Hepatic stellate cell (primary cell): ENCODE measurements at regions not wholly inside any gene's neighbourhood (a gene's known extent, or its start where the extent isn't known, plus 50 kb on each side); places are given as distances from the start of the nearest gene placed in this dataset.
"Not testable (repeated sequence)": the region's sequence is repeated elsewhere in the genome, so short reads cannot be mapped to it uniquely, and the experiment has no call there.

Source experiments
- DNase-seq: peaks from one replicate; pipeline ENCODE4 v3.0.0; 2011; ENCODE audit warnings: low spot score

DNA sequence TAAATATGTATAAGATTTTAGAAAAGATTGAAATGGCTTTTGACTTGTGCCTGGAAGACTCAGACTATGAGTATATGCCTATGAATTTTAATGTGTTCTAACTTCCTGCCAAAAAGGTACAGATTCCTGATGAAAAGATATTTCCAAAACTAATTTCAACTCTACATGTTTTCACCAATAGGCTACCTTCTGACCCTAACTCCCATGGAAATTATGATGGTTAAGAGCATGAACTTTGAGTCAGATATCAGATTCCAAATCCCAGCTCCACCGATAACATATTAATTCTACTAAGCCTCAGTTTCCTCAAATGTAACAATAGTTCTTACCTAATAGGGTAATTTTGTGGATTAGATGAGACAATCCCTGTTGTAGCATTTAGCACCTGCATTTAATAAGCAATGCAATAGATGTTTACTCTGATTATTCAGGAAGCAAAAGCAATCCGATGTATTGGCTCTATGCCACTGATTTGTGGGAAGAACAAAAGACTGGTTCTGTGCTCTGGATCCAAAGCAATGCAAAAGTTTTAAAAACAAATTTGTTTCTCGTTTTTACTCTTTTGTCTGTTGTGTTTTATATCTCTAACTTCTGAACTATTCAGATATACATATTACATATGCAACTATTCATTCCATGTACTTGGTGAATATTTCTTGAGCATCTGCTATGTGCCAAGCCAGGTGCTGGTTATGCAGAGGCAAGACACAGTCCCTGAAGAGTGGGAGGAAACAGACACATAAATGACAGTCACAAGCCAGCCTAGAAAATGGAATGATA, 115.4 kb downstream of the GATA6 start:
- no peak for DNase-seq

DNA sequence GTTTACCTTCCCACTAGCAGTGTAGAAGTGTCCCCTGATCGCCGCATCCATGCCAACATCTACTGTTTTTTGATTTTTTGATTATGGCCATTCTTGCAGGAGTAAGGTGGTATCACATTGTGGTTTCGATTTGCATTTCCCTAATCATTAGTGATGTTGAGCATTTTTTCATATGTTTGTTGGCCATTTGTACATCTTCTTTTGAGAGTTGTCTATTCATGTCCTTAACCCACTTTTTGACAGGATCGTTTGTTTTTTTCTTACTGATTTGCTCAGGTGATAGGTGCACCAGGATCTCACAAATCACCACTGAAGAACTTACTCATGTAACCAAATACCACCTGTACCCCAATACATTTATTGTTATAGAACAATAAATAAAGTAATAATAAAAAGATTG, 114.5 kb downstream of the GATA6 start:
- not testable (repeated sequence) for DNase-seq

DNA sequence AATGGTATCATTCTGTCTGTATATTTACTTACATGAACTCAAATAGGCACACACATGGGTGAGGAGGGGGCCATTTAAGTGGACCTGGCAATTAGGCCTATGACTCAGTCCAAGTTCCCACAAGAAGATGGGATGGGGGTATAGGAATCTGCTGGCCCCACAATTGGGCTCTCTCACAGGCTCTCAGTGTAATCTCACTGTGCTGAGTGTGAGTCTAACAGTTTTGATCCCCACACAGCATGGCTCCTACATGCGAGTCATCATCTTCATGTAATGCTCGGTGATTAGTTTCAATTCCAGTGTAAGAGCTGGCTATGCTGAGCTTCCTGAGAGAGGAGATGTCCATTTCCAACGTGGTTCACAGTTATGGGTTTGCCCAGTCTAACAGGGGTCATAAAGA, 114.0 kb downstream of the GATA6 start:
- no peak for DNase-seq

DNA sequence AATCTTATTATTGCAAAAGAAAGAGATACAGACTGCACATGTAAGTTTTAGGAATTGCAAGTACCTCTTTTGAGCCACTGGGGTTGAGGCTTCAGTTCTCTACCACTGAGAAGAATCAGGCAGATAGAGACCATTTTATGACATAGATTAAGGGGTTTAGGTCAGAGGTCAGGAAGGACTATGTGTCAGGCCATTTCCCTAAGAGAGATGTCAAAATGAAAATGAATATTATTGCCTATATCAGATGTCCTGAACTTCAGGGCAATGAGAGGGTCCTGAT, 113.7 kb downstream of the GATA6 start:
- DNase-seq = peak; percentile 26

DNA sequence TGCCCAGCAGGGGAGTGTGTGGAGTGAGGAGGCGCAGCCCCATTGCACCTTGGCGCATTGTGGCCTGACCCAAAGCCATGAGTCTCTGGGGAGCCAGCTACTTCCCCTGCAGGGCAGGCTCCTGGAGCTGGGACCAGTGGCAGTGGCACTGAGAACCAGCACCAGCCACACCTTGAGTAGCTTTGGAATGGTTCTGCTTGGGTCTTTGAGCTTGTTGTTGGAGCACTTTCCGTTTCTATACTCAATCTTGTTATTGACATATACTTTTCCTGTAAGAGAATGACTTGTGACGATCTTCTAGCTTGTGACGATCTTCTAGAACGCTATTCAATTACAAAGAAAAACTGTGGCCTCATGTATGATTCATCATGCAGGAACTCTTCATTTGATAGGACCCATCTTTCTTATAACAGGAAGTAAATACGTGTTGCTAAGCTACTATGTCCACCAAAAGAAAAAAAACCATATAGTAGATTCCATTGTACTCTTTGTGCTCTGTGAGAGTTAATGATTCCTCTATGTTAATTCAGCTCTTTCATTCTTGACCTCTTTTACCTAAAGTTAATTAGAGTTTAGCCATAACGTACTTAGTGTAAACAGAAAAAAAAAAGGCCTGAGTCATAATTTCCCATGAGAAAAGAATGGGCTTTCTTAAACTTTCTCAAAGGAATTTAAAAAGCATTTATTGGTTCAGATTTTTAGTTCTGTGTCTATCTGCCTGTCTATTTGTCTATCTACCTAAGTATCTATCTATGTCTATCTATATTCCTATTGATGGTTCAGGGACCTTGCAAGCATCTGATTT, 113.1 kb downstream of the GATA6 start:
- peak; percentile 79 for DNase-seq

DNA sequence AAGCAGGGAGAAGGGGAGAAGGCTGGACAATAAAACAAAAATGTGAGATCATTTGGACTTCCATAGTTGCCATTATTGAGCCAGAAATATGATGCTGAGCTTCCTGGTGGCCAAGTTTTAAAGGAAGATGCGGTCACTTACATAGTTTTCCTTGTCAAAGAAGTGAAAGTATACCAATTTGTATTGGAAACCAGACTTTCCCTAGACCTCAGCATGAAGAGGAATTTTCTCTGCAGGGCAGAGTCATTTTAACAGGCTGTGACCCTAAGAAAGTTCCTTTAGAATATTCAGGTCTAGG, 111.0 kb downstream of the GATA6 start:
- no peak for DNase-seq

DNA sequence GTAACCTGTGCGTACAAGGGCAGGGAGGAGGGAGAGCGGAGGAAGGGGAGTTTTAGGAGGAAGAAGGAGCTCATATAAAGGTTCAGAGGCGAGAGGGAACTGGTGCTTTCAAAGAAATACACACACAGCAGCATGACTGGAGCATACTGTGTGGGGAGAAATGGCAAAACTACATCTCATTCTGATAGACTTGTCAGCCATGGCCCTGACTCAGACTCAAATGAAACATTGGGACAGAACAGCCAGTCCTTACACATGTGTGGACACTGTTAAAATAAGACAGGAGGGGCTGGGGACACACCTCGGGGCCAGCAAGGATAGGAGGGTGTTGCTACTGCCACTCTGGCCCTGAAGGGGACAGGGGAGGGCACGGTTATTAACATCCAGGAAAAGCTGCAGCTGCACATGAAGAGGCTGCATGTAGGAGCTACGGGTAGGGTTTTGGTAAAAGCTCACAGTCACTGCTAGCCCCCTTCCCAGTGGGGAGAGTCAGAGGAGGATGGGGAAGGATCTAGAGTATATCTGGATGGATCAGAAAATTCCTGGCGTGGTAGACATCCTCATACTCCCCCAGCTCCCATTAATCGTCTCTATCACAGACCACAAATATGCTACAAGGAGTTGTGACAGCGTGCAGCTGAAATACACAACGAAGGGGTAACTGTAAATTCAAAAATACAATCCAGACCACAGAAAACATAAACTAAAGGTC, 110.5 kb downstream of the GATA6 start:
- peak; percentile 16 for DNase-seq

DNA sequence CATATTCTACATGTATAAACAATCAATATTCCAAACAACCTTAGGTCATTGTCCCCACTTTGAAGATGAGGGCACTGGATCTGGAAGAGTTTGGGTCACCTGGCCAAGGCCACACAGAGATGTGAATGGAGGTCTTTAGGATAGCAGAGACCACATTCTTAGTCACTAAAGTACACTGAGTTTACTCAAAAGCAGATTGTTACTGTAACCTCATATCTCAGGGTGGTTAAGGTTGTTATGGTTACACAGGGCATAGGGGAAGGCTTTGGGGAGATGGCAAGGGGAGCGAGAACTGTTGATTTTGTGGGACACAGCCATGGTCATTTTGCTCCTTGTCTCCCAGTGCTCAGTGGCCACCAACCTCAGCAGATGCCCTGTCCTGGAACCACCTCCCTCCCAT, 109.4 kb downstream of the GATA6 start:
- DNase-seq = no peak

DNA sequence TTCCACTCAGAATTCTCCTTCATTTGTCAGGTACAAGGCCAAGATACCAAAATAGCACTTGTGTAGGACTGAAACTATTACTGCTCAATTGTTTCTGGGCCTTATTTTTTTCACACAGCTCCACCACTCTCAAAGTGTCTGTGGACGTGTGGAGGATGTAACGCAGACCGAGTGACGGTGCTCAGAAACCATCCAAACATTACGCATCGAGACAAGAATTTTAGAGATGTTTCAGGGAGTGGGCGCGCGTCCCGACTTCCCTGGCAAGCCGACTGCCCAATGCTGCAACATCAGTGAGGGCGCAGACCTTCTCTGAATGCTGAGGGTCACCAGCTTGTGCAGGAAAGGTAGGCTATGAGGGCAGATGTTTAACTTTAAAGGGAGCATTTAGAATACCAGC, 108.4 kb downstream of the GATA6 start:
- DNase-seq = no peak

DNA sequence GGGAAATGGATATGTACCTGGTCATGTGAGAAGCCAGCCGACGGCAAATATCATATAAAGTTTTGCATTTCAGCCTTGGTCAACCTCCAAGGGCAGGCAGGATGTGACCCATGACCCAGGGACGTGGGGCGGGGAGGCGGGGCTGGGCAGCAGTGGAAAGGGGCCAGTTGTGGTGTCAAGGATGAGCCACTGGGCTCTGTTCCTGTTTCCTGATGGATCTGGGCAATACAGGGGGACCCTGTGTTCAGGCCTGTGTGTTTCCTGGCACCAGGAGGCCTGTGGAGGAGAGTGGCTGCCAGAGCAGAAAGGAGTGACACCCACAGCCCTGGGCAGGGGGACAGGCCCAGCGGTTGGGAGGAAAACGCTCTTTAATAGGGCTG, 106.9 kb downstream of the GATA6 start:
- DNase-seq = no peak

DNA sequence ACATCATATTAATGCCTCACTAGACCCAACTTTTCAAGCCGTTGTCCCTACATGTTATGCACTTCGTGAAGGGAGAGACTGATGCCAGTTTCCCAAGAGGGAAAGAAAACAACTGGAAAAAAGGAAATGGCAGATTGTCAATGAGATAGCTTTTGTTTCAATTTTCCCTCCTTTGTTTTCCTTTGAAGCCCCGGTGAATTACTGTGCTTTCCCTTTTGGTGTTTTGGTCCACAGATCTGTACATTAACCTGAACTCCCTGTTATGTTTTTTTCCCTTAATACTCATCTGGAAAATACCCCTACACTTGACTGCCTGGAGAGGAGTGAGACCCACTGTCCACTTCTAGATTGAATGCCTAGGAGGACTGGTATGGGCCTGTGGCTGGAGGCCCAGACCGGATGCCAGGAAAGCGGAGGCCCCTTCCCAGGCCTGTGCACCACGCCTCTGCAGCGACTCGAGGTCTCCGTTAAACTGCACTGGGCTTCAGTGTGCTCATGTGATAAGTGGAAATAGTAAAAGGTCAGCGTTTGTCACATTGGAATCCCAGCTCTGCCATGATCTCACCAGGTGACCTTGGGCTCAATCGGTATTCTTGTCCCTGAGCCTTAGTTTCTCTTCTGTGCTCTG, 106.4 kb downstream of the GATA6 start:
- no peak for DNase-seq

DNA sequence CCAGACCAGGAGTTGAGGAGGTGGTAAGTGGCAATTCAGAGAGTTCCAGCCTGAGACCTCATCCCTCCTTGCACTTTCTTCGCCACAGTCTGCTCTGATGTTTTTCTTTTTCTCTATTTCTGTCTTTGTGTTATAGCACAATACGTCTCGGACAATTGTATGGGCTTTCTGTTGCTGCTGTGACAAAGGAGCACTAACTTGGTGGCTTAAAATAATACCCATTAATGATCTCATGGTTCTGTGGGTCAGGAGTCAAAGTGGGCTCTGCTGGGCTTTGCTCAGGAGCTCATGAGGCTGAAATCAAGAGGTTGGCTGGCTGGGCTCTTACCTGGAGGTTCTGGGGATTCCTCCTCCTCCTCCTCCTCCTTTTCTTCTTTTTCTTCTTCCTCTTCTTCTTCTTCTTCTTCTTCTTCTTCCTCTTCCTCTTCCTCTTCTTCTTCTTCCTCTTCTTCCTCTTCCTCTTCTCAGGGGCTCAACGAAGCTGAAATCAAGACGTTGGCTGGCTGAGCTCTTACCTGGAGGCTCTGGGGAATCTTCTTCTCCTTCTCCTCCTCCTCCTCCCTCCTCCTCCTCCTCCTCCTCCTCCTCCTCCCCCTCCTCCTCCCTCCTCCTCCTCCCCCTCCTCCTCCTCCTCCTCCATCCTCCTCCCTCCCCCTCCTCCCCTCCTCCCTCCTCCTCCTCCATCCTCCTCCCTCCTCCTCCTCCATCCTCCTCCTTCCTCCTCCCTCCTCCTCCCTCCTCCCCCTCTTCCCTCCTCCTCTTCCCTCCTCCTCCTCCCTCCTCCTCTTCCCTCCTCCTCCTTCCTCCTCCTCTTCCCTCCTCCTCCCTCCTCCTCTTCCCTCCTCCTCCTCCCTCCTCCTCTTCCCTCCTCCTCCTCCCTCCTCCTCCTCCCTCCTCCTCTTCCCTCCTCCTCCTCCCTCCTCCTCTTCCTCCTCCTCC, 104.0 kb downstream of the GATA6 start:
- DNase-seq = no peak

DNA sequence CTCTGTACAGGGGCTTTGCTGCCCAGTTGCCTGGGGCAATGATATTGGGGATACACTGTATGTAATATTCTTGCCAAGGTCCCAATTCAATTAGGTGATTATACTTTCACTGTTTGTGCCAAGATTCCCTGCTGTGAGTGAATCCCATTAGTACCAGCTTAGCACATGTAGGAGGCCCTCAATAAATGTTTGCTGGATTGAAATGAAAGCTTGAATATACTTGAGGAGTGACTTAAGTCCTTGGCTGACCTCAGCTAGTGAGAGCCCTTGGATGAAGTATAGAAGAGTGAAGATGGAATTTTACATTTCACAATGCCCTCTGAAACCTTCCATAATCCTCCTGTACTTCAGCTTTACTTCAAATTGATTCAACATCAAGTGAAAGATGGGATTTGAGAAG, 102.9 kb downstream of the GATA6 start:
- DNase-seq = no peak

DNA sequence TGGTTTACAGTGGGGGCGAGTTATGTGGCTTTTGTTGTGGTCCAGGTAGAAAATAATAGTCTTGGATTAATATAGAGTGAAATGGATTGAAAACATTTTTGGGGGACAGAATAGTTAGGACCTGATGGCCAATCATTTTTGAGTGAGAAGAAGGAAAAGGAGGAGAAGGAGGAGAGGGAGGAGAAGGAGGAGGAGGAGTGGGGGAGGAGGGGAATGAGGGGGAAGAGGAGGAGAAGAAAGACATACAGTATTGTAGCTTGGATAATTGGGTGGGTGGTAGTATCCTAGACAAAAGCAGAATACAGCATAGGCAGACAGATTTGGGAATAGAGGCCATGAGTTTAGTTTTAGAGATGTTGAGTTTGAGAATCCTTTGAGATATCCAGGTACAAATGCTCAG, 101.6 kb downstream of the GATA6 start:
- no peak for DNase-seq

DNA sequence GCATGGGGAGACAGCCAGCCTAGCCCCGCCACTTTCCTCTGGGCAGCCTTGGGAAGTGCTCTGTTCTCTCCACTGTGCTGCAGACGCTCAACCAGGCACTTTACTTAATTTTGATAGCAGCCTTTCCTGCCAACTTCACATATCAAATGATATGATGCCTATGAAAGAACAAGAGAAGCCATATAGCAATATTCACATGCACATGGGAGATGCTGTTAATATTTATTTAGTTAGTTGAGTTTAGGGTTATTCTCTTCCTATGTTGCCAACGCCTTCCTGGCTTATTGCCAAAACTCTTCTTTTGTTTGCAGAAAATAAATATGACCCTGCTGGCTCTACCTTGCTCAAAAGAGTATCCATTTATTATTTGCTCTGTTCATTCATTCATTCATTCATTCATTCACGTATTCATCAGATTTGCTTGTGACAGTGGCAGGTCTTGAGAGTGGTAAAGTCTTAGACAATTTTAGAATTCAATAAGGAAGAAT, 99.3 kb downstream of the GATA6 start:
- no peak for DNase-seq

DNA sequence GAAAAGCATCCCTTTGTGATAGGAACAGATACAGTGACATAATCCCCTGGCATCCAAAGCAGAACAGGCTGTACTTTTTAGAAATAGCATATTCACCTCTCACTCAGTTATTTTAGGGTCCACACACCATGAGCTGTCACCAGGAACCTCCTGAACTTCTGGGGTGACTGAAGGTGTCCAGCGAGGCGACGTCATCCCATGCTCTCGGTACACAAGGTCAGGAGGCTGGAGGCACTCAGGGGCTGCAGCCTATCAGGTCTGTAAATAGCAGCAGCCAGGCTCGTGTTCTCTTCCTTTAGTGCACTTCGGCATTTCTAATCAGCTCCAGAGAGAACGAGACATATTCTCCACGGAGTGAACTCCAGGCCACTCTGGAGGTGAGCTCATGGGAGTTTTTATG, 98.3 kb downstream of the GATA6 start:
- no peak for DNase-seq

DNA sequence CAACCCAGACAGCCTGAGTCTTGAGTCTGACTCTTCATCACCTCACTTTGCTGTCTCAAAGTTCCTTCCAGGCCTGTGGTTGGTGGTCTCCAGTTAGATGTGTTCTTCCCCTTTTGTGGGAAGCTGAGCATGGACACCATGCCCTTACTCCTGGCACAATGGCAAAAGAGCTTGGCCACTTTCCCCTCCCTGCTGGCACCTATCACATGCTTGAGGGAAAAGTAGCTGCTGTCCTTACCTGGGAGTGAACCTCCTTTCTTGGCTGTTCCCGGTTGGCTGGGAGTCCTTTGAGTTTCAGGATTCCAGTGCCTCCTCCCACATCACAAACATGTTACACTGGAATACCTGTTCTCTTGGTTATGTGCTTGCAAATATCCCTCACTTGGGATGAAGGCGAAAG, 97.8 kb downstream of the GATA6 start:
- DNase-seq = no peak

DNA sequence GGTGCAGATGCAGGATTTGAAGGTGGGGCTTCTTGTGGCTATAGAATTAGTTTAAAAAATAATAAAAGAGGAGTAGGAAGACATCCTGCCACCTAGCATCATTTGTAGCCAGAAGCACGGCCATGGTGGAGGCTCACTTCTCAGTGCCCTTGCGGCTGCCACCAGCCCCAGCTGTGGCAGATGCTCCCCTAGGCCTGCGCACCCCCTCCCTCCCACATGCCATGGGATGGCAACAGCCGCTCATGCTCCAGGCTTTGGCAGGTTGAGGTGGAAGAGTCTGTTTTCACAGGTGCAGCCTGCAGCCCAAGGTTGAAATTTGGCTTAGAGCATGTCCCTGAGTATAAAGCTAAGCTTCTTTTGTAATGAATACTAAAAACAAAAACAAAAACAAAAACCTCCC, 96.4 kb downstream of the GATA6 start:
- DNase-seq = no peak

DNA sequence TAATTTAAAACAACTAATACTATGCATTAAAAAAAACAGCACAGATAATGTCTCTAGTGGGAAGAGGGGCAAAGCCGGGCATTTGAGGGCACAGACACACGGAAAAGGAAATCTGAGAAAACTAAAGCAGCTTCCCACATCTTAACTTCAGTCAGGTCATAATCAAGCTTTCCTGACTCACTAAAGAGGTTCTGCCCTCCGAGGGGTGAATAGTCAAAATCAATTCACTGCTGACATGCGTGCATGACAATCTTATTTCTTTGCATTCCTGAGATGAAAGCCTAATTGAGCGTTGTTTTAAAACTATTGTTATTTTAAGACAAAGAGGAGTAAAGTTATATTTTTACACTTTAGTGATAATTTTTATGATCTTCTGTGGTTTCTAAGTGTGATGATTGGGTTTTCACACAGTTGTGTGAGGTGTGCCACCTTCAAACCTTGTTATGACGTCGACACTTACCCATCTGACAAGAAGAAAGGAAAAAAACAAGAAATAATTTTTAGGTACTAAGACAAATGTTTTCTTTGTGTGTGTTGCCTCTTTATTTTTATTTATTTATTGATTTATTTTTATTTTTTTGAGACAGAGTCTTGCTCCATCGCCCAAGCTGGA, 90.9 kb downstream of the GATA6 start:
- no peak for DNase-seq

DNA sequence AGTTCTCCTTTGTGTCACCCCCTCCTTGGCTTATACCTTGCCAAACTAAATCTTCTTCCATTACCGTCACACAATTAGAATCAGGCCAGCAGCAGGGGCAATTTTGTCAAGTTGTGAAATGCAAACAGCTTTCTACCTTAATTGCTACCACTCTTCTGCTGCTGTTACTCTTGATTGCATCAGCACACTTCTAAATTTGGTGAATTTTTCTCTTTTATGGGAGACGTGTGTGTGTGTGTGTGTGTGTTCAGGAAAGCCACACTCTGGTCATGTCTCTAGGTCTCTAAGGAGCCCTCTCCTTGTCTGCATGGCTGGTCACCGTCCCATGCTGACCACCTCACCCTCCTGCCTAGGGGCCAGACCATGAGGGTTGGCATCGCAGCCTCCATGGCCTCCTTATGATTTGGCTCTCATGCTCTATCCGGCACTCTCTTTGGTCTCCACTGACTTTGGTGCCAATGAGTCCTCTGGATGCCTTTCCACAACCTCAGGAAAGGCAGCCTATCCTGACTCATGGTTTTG, 87.7 kb downstream of the GATA6 start:
- DNase-seq = no peak

DNA sequence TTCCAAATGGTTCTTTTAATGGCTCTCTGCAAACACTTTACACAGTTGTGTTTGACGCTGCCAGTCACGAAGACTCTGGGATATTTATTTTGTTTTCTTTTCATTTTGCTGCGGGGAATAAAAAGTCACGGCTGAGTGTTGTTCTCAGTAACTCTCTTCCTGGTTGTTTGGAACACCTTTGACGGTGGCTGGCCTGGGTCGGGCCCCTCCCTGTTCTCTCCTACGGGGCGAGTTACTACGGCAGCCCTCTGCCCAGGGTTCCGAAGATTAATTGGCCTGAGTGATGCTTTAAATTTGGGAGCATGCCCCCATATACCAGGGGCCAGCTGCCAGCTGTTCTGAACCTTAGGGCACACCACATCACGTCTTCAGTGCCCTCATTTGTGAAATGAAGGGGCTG, 84.7 kb downstream of the GATA6 start:
- DNase-seq = no peak
